DND-41 (cell line): ENCODE measurements at regions not wholly inside any gene's neighbourhood (a gene's known extent, or its start where the extent isn't known, plus 50 kb on each side); places are given as distances from the start of the nearest gene placed in this dataset.
"Not testable (repeated sequence)": the region's sequence is repeated elsewhere in the genome, so short reads cannot be mapped to it uniquely, and the experiment has no call there.

ENCODE experiments used
- ATAC-seq: fragments of 200-7000 bp; cut with Tn5 transposase; 3 replicates; pipeline ENCODE4 v1.9.1; 2021; ENCODE audit warnings: low read depth; ENCODE audit not compliant: insufficient read depth
- DNase-seq: peaks from one replicate; pipeline ENCODE4 v3.0.0-alpha.2; 2020
- H2AFZ ChIP-seq: 2 replicates; pipeline ENCODE4 v1.6.0; 2012; ENCODE audit warnings: low read depth, low read length
- H3K27ac ChIP-seq: 2 replicates; pipeline ENCODE4 v1.5.1; 2012; ENCODE audit warnings: low read length, inconsistent platforms
- H3K27me3 ChIP-seq: fragments of 200-600 bp; sonication (generic); 2 replicates; pipeline ENCODE4 v1.6.0; 2012; ENCODE audit warnings: low read length, mild to moderate bottlenecking, inconsistent platforms; ENCODE audit not compliant: insufficient read depth, poor library complexity
- H3K36me3 ChIP-seq: 2 replicates; pipeline ENCODE4 v1.5.1; 2012; ENCODE audit warnings: low read length, inconsistent platforms; ENCODE audit not compliant: insufficient read depth
- H3K4me1 ChIP-seq: 2 replicates; pipeline ENCODE4 v1.5.1; 2012; ENCODE audit warnings: mild to moderate bottlenecking, low read length; ENCODE audit not compliant: insufficient read depth
- H3K4me2 ChIP-seq: 2 replicates; pipeline ENCODE4 v1.6.0; 2012; ENCODE audit warnings: mild to moderate bottlenecking, moderate library complexity, low read length, inconsistent platforms; ENCODE audit not compliant: insufficient read depth
- H3K4me3 ChIP-seq, 2 experiments: fragments of 200-600 bp in 1 of 2; shearing (Covaris generic) in 1 of 2; 2 replicates each; pipeline ENCODE4 v1.5.1; 2012 to 2016; ENCODE audit warnings: inconsistent platforms in 2 of 2, low read length in 2 of 2, mild to moderate bottlenecking in 2 of 2, low read depth in 1 of 2, moderate library complexity in 1 of 2
- H3K79me2 ChIP-seq: 2 replicates; pipeline ENCODE4 v1.6.0; 2012; ENCODE audit warnings: low read length, inconsistent platforms; ENCODE audit not compliant: insufficient read depth
- H3K9ac ChIP-seq: 2 replicates; pipeline ENCODE4 v1.6.0; 2012; ENCODE audit warnings: low read depth, mild to moderate bottlenecking, inconsistent platforms, low read length, moderate library complexity
- H3K9me3 ChIP-seq: 2 replicates; pipeline ENCODE4 v1.5.1; 2012; ENCODE audit warnings: low read length, moderate library complexity, mild to moderate bottlenecking, inconsistent platforms; ENCODE audit not compliant: insufficient read depth, severe bottlenecking
- H4K20me1 ChIP-seq: 2 replicates; pipeline ENCODE4 v1.6.0; 2012; ENCODE audit warnings: low read length; ENCODE audit not compliant: insufficient read depth
- EZH2 ChIP-seq: IDR thresholded peaks from 3 replicates; pipeline ENCODE4 v1.6.1; 2012; ENCODE audit warnings: borderline replicate concordance, low read depth, mild to moderate bottlenecking, moderate library complexity, low read length, inconsistent platforms; ENCODE audit not compliant: severe bottlenecking
- TF ChIP-seq, protein P1 (sequence below): IDR thresholded peaks from 2 replicates; pipeline ENCODE4 v1.5.1; 2012; ENCODE audit warnings: borderline replicate concordance, low read length, moderate library complexity, mild to moderate bottlenecking; ENCODE audit not compliant: poor library complexity, severe bottlenecking; ENCODE audit errors: extremely low read depth

DNA sequence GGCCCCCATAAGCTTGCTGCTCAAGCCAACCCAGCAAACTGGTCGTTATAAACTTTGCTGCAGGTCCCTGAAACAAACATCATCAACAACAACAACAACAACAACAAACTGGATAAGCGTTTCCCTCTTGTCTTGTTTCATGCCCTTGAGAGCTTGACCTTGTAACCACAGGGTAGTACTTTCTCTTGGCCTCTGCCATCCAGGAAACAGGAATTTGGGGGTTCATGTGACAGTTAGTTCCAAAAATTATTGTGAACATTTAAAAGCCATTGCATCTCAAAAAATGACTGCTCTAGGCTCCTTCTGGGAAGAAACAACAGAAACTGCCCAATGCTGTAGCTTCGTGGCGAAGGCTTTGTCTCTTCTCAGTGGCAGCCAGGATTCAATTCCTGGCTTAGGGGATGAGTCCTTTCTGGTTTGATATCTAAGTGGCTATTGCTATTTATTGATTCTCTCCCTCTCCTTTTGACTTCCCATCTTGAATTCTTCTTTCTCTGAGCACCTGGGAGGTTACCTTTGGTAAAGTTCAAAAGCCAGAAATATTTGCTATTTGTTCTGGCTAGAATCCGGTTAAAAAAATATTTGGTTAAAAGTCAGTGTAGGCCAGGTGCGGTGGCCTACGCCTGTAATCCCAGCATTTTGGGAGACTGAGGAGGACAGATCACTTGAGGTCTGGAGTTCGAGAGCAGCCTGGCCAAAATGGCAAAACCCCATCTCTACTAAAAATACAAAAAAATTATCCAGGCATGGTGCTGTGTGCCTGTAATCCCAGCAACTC is 52.0 kb upstream of the CPM start:
- TF ChIP-seq EZH2, result no peak
- TF ChIP-seq, protein P1, sequence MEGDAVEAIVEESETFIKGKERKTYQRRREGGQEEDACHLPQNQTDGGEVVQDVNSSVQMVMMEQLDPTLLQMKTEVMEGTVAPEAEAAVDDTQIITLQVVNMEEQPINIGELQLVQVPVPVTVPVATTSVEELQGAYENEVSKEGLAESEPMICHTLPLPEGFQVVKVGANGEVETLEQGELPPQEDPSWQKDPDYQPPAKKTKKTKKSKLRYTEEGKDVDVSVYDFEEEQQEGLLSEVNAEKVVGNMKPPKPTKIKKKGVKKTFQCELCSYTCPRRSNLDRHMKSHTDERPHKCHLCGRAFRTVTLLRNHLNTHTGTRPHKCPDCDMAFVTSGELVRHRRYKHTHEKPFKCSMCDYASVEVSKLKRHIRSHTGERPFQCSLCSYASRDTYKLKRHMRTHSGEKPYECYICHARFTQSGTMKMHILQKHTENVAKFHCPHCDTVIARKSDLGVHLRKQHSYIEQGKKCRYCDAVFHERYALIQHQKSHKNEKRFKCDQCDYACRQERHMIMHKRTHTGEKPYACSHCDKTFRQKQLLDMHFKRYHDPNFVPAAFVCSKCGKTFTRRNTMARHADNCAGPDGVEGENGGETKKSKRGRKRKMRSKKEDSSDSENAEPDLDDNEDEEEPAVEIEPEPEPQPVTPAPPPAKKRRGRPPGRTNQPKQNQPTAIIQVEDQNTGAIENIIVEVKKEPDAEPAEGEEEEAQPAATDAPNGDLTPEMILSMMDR, result no peak
- ATAC-seq (no peak), DNase-seq (no peak)
- Histone ChIP-seq H2AFZ (no peak overlapping the region), H3K9me3 (peaks cover 5% of the 10 kb centered on the region), H3K79me2 (no peaks in the 10 kb centered on the region), H3K4me2 (no peak overlapping the region), H3K4me3 (no peak overlapping the region), H3K9ac (no peak overlapping the region), H3K27me3 (no peaks in the 10 kb centered on the region), H3K27ac (no peak overlapping the region), H4K20me1 (no peaks in the 10 kb centered on the region), H3K4me1 (no peaks in the 10 kb centered on the region), H3K36me3 (no peaks in the 10 kb centered on the region)

DNA sequence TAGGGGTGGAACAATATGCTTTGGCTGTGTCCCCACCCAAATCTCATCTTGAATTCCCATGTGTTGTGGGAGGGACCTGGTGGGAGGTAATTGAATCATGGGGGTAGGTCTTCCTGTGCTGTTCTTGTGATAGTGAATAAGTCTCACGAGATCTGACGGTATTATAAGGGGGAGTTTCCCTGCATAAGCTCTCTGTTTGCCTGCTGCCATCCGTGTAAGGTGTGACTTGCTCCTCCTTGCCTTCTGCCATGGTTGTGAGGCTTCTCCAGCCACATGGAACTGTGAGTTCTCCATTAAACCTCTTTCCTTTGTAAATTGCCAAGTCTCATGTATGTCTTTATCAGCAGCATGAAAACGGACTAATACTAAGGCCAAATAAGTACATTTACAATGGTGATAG is 64.6 kb upstream of the CPM start:
- H3K27me3 ChIP-seq, H3K27ac ChIP-seq, H3K9ac ChIP-seq, H3K9me3 ChIP-seq, DNase-seq, ATAC-seq, H3K4me3 ChIP-seq, H2AFZ ChIP-seq, H3K36me3 ChIP-seq, H3K79me2 ChIP-seq, H3K4me2 ChIP-seq, H3K4me1 ChIP-seq, H4K20me1 ChIP-seq: not testable (repeated sequence)

DNA sequence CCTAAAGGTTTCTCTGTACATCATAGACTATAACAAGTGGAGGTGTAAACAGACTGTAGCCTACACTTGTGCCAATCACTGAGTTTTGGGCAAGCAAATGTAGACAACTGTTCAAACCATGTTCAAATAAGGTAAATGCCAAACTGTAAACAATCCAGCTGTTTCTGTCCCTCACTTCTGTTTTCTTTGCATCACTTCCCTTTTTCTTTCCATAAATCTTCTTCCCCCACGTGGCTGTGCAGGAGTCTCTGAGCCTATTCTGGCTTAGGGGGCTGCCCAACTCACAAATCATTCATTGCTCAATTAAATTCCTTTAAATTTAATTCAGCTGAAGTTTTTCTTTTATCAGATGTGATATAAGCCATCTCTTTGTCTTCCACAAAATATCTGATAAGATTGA is 65.1 kb upstream of the CPM start:
- H2AFZ ChIP-seq, result no peak overlapping the region
- no peak for DNase-seq
- H3K9me3 ChIP-seq, result no peaks in the 10 kb centered on the region
- H3K79me2 ChIP-seq, result no peaks in the 10 kb centered on the region
- H3K27me3 ChIP-seq, result no peaks in the 10 kb centered on the region
- H3K36me3 ChIP-seq, result no peaks in the 10 kb centered on the region
- no peak for TF ChIP-seq EZH2
- TF ChIP-seq, protein P1, result no peak
- H3K4me2 ChIP-seq, result no peak overlapping the region
- no peaks in the 10 kb centered on the region for H4K20me1 ChIP-seq
- no peak for ATAC-seq
- H3K27ac ChIP-seq, result no peak overlapping the region
- no peaks in the 10 kb centered on the region for H3K4me1 ChIP-seq
- H3K4me3 ChIP-seq, result no peak overlapping the region
- H3K9ac ChIP-seq, result no peak overlapping the region

DNA sequence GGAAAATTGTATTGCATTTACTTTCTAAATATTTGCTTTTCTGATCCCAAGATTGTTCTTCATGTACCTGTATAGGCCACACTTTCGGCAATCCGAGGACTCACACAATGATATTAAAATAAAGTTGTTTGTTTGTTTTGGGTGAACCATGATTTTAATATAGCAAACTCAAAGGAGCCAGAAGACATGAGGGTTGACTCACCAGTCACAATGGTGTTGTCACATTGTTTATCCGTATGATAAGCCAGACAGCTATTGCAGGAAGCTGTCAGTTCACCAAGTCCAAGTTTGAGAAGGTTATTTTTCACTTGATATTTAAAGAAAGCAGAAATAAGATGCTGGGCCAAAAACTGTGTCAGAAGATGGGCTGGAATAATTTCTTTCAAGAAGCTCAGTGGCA is 67.1 kb upstream of the CPM start:
- H3K27me3 ChIP-seq, result no peaks in the 10 kb centered on the region

More for the DNA sequence above, 67.1 kb upstream of the CPM start:
- Histone ChIP-seq H3K9ac (no peak overlapping the region), H4K20me1 (no peaks in the 10 kb centered on the region), H3K27ac (no peak overlapping the region), H2AFZ (no peak overlapping the region), H3K4me1 (no peaks in the 10 kb centered on the region), H3K9me3 (no peaks in the 10 kb centered on the region), H3K79me2 (no peaks in the 10 kb centered on the region), H3K4me3 (no peak overlapping the region), H3K36me3 (no peaks in the 10 kb centered on the region), H3K4me2 (no peak overlapping the region)
- TF ChIP-seq, protein P1, result no peak
- TF ChIP-seq EZH2, result no peak
- ATAC-seq, result no peak
- DNase-seq, result no peak
